ENCODE measurements at regions not wholly inside any gene's neighbourhood (a gene's known extent, or its start where the extent isn't known, plus 50 kb on each side); places are given as distances from the start of the nearest gene placed in this dataset.

DNA sequence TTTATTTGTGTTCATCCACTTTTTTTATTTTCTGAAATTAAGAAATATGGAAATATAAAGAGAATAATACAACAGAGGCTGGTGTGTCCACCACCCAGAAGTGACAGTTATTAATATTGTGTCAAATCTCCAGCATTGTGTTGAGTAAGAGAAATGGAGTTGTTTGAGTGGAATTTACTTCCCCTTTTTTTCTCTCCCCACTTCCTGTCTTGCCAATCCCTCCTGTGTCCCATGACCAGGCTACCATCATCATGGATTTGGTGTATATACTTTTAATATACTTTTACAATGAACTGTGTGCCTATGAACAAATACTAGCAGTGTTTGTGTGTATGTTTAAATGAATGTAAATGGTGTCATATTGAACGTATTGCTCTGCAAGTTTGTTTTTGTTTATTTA lies 276.9 kb upstream of the SKOR2 start:
- H3K27ac ChIP-seq, result no peak overlapping the region
- no peak for TF ChIP-seq ZFX (IDR thresholded peaks at IDR 0.05; ENCODE audit: borderline replicate concordance)
- TF ChIP-seq, protein P1, sequence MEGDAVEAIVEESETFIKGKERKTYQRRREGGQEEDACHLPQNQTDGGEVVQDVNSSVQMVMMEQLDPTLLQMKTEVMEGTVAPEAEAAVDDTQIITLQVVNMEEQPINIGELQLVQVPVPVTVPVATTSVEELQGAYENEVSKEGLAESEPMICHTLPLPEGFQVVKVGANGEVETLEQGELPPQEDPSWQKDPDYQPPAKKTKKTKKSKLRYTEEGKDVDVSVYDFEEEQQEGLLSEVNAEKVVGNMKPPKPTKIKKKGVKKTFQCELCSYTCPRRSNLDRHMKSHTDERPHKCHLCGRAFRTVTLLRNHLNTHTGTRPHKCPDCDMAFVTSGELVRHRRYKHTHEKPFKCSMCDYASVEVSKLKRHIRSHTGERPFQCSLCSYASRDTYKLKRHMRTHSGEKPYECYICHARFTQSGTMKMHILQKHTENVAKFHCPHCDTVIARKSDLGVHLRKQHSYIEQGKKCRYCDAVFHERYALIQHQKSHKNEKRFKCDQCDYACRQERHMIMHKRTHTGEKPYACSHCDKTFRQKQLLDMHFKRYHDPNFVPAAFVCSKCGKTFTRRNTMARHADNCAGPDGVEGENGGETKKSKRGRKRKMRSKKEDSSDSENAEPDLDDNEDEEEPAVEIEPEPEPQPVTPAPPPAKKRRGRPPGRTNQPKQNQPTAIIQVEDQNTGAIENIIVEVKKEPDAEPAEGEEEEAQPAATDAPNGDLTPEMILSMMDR (IDR thresholded peaks at IDR 0.05), result no peak

DNA sequence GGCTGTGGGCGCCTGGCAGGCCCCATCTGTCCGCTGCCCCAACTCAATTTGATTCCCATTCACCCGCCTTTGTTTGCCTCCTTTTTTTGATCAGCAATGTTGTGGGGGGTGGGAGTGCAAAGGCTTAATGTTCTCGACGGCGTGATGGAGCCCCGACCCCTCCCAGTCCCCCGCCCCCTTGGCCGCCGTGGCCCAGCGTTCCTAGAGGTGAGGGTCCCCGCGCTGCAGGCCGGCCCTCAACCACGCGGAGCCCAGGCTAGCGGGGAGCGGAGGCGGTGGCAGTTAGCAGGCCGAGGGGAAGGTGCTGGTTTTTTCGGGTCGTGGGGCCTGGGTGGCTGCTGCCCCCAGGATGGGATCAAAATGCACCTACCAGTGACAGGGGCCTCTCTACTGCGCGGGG lies 274.7 kb upstream of the SKOR2 start:
- TF ChIP-seq, protein P1 (IDR thresholded peaks at IDR 0.05), result no peak
- no peak for TF ChIP-seq ZFX (IDR thresholded peaks at IDR 0.05; ENCODE audit: borderline replicate concordance)
- H3K27ac ChIP-seq, result no peak overlapping the region

DNA sequence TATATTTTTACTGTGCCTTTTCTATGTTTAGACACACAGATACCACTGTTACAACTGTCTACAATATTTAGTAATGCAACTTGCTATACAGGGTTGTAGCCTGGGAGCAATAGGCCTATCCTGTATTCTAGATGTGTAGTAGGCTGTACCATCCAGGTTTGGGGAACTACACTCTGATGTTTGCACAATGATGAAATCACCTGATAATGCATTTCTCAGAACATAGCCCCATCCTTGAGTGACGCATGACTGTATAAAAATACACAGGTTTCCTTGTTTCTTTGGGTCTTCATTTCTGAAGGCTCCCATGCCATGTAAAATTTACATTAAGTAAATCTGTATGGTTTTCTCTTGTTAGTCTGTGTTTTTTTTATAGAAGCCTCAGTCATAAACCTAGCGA lies 270.9 kb upstream of the SKOR2 start:
- H3K27ac ChIP-seq, result no peak overlapping the region
- TF ChIP-seq, protein P1 (IDR thresholded peaks at IDR 0.05), result no peak
- no peak for TF ChIP-seq ZFX (IDR thresholded peaks at IDR 0.05; ENCODE audit: borderline replicate concordance)

DNA sequence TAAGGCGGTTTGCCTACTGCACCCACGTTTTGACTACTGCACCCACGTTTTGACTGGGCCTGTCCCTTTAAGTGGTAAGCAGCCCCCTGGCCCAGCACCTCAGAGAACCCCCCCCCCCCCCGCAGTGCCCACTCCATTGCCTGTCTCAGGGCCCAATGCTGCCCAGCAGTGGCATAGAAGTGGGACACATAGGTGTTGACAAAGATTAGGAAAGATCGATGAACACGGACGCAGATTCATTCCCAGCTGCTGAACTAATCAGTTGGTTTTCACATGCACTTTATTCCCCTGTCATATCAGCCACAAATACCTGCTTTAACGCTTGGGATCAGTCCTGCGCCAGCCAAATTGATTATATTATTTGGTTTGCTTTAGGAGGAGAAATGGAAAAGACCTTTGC lies 268.8 kb upstream of the SKOR2 start:
- TF ChIP-seq ZFX (IDR thresholded peaks at IDR 0.05; ENCODE audit: borderline replicate concordance), result no peak
- TF ChIP-seq, protein P1 (IDR thresholded peaks at IDR 0.05), result no peak

DNA sequence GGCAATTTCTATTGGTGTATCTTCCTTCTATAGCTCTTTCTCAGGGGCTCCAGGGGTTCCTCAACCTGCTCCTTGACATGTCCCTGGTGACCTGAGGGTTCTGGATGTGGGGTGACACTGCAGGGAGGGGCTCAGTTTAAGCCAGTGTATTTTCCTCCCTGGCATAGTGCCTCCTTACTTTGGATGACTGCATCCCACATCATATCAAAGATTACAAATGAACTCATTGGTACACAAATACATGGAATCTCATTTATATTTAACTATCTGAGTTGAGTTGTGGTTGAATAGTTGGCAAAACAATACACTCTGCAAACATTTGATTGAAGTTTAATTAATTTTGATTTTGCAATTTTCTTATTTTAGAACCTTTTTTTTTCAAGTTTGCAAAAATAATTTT lies 268.2 kb upstream of the SKOR2 start:
- H3K27ac ChIP-seq, result no peak overlapping the region
- no peak for TF ChIP-seq ZFX (IDR thresholded peaks at IDR 0.05; ENCODE audit: borderline replicate concordance)
- TF ChIP-seq, protein P1 (IDR thresholded peaks at IDR 0.05), result no peak

More for the DNA sequence above, 268.8 kb upstream of the SKOR2 start:
- H3K27ac ChIP-seq, result no peak overlapping the region

DNA sequence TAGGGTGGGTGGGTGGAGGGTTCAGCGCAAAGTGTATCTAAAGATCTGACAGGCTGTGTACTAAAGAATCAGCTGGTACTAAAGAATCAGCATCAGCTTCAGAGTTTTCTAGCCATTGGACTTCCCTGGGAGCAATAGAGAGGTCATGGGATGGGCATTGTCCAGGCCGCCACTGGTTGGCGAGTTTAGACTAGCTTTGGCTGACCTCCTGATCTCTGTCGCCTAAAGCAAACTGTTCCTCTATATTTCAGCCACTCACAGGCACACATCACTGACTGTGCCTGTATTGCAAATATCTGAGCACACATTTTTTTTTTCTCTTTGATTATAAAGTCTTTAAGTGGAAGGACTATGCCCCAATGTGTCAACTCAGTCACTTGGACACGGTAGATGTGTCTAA lies 267.8 kb upstream of the SKOR2 start:
- no peak overlapping the region for H3K27ac ChIP-seq
- TF ChIP-seq, protein P1 (IDR thresholded peaks at IDR 0.05), result no peak
- no peak for TF ChIP-seq ZFX (IDR thresholded peaks at IDR 0.05; ENCODE audit: borderline replicate concordance)

DNA sequence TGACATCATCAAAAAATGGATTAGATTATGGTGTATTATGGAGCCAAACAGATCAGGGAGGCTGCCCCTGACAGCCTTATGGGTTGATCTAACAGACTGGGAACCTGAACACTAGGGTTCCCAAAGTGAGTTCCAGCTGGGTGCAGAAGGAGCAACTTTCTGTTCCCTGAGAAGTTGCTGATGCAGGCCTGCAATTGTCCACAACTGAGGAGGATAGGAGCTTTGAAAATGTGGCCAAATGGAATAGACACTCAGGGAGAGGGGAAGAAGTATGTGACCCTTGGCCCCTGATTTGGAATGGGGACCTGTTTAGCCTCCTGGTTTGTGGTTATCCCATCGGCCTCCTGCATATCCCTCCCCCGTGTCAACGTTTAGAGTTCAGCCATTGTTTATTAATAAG lies 262.2 kb upstream of the SKOR2 start:
- no peak for TF ChIP-seq ZFX (IDR thresholded peaks at IDR 0.05; ENCODE audit: borderline replicate concordance)
- TF ChIP-seq, protein P1 (IDR thresholded peaks at IDR 0.05), result no peak
- no peak overlapping the region for H3K27ac ChIP-seq
